Activated CD8-positive, alpha-beta T cell treated with anti-CD3 and anti-CD28 coated beads for 36 hours (primary cell): ENCODE measurements at regions not wholly inside any gene's neighbourhood (a gene's known extent, or its start where the extent isn't known, plus 50 kb on each side); places are given as distances from the start of the nearest gene placed in this dataset.
"Not testable (repeated sequence)": the region's sequence is repeated elsewhere in the genome, so short reads cannot be mapped to it uniquely, and the experiment has no call there.

Source experiments
- ATAC-seq: fragments of 200-7000 bp; cut with Tn5 transposase; one replicate; pipeline ENCODE4 v1.10.0; 2021; ENCODE audit warnings: mild to moderate bottlenecking, moderate library complexity
- CTCF ChIA-PET: fragments of 350-600 bp; sonication (Branson Sonifier 250); formaldehyde crosslinking; loops from one replicate; lab custom pipeline; 2021; ENCODE audit warnings: antibody characterized with exemption; lab: Charles Lee
- POLR2A ChIA-PET: fragments of 350-600 bp; sonication (Branson Sonifier 250); formaldehyde crosslinking; loops from one replicate; lab custom pipeline; 2021; ENCODE audit warnings: antibody characterized with exemption; lab: Charles Lee
- DNase-seq: peaks from one replicate; pipeline ENCODE4 v3.0.0-alpha.2; 2020
- H3K27ac Mint-ChIP-seq: one replicate; pipeline ENCODE4 v1.8.0; 2021; ENCODE audit warnings: mild to moderate bottlenecking, mixed read lengths
- H3K27me3 Mint-ChIP-seq: one replicate; pipeline ENCODE4 v1.8.0; 2021; ENCODE audit warnings: mixed read lengths
- H3K36me3 Mint-ChIP-seq: one replicate; pipeline ENCODE4 v1.8.0; 2021; ENCODE audit warnings: low read depth, mixed read lengths
- H3K4me1 Mint-ChIP-seq: one replicate; pipeline ENCODE4 v1.8.0; 2021; ENCODE audit warnings: low read depth, mixed read lengths
- H3K4me3 Mint-ChIP-seq: one replicate; pipeline ENCODE4 v1.8.0; 2021; ENCODE audit warnings: mild to moderate bottlenecking, moderate library complexity, mixed read lengths
- H3K9me3 Mint-ChIP-seq: one replicate; pipeline ENCODE4 v1.8.0; 2021; ENCODE audit warnings: mixed read lengths
- intact Hi-C: fragments of 100-400 bp; cut with micrococcal nuclease; formaldehyde crosslinking; loops from one replicate; pipeline ENCODE4 v1.10.0; 2022
- TF ChIP-seq, protein P1 (sequence below): fragments of 200-600 bp; IDR thresholded peaks from one replicate; pipeline ENCODE4 v1.8.0; 2022; ENCODE audit warnings: antibody characterized with exemption, mild to moderate bottlenecking

DNA sequence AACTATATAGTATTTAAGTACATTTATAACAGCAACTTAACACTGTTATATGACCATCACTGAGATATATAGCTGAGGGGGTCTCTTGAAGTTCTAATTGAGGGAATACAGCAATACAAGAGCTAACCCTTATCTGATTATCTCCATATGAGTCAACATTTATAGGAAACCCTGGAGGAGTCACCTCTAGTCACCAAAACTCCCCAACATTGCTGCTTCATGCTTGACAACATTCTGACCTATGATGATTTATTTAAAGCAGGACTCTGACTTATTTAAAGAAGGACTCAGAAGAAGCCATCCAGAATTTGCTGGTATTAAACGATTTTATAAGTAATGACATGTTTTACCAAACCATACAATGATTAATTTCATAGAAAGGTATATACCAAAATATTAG, 182.6 kb upstream of the NOX3 start:
- Mint-ChIP-seq H3K36me3 (no peaks in the 10 kb centered on the region), H3K9me3 (peaks cover 3% of the 10 kb centered on the region), H3K27me3 (no peaks in the 10 kb centered on the region), H3K4me3 (no peak overlapping the region), H3K4me1 (no peaks in the 10 kb centered on the region), H3K27ac (no peak overlapping the region)
- ATAC-seq: no peak
- intact Hi-C loops: no loop called here
- TF ChIP-seq, protein P1, sequence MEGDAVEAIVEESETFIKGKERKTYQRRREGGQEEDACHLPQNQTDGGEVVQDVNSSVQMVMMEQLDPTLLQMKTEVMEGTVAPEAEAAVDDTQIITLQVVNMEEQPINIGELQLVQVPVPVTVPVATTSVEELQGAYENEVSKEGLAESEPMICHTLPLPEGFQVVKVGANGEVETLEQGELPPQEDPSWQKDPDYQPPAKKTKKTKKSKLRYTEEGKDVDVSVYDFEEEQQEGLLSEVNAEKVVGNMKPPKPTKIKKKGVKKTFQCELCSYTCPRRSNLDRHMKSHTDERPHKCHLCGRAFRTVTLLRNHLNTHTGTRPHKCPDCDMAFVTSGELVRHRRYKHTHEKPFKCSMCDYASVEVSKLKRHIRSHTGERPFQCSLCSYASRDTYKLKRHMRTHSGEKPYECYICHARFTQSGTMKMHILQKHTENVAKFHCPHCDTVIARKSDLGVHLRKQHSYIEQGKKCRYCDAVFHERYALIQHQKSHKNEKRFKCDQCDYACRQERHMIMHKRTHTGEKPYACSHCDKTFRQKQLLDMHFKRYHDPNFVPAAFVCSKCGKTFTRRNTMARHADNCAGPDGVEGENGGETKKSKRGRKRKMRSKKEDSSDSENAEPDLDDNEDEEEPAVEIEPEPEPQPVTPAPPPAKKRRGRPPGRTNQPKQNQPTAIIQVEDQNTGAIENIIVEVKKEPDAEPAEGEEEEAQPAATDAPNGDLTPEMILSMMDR: no peak
- no peak for DNase-seq
- POLR2A ChIA-PET: interaction anchor here (0.6 kb wide), 1 partner anchor 1402 kb away, joined by 5 read pairs; no protein-coding TSS in a partner anchor
- CTCF ChIA-PET: no interaction called here

GRCh38 chr6:155635416-155635815, 179.8 kb upstream of the NOX3 start:
- H3K27me3 Mint-ChIP-seq: peaks cover 2% of the 10 kb centered on the region
- ATAC-seq: no peak
- TF ChIP-seq, protein P1: no peak
- ChIA-PET CTCF (no interaction called here), POLR2A (no interaction called here)
- DNase-seq: no peak
- H3K4me3 Mint-ChIP-seq: no peak overlapping the region
- H3K36me3 Mint-ChIP-seq: no peaks in the 10 kb centered on the region
- H3K4me1 Mint-ChIP-seq: no peaks in the 10 kb centered on the region
- no peaks in the 10 kb centered on the region for H3K9me3 Mint-ChIP-seq
- no peak overlapping the region for H3K27ac Mint-ChIP-seq
- intact Hi-C loops: no loop called here

DNA sequence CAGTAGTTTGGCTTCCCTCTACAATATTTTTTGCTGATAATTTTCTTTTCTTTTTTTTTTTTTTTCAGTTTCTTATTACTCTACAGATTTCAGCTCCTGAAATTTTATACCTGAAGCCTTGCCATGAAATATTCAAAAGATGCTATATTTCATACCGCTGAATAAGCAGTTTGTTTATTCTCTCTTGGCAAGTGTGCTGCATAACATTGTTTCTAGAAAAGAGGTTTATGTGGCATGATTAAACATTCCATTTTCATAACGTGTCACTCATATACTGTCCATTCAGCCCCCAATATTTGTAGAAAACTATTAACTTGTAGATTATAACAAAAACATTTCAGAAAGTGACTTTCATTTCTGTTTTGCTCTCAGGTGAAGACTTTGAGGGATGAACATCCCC, 174.4 kb upstream of the NOX3 start:
- H3K27ac Mint-ChIP-seq: no peak overlapping the region
- H3K4me3 Mint-ChIP-seq: no peak overlapping the region
- ChIA-PET POLR2A (no interaction called here), CTCF (no interaction called here)
- intact Hi-C loops: no loop called here
- no peaks in the 10 kb centered on the region for H3K9me3 Mint-ChIP-seq
- no peaks in the 10 kb centered on the region for H3K36me3 Mint-ChIP-seq
- H3K4me1 Mint-ChIP-seq: peaks cover 6% of the 10 kb centered on the region
- DNase-seq (no peak), ATAC-seq (no peak)
- H3K27me3 Mint-ChIP-seq: peaks cover 2% of the 10 kb centered on the region
- TF ChIP-seq, protein P1: no peak

DNA sequence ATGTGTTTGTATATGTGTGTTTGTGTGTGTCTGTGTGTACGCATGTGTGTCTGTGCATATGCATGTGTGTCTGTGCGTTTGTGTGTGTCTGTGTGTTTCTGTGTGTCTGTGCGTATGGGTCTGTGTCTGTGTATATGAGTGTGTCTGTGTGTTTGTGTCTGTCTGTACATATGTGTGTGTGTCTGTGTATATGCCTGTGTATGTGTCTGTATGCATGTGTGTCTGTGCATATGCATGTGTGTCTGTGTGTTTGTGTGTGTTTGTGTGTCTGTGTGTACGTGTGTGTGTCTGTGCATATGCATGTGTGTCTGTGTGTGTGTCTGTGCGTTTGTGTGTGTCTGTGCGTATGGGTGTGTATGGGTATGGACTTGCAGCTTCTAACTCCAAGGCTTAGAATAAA, 174.0 kb upstream of the NOX3 start:
- CTCF ChIA-PET: no interaction called here
- intact Hi-C loops: no loop called here

GRCh38 chr6:155628306-155628705, 172.7 kb upstream of the NOX3 start:
- peak; percentile 93 for ATAC-seq
- TF ChIP-seq, protein P1: no peak
- Mint-ChIP-seq H3K4me3 (no peak overlapping the region), H3K4me1 (peaks cover 6% of the 10 kb centered on the region), H3K9me3 (no peaks in the 10 kb centered on the region), H3K36me3 (no peaks in the 10 kb centered on the region), H3K27me3 (peaks cover 2% of the 10 kb centered on the region), H3K27ac (peak overlapping the region; percentile 3)
- intact Hi-C loops: no loop called here
- ChIA-PET POLR2A (no interaction called here), CTCF (interaction anchor here (1.0 kb wide), 1 partner anchor 9 kb away, joined by 3 read pairs; no protein-coding TSS in a partner anchor)
- peak; percentile 74 for DNase-seq

More for the DNA sequence above, 174.0 kb upstream of the NOX3 start:
- Mint-ChIP-seq H3K27me3 (peaks cover 2% of the 10 kb centered on the region), H3K36me3 (no peaks in the 10 kb centered on the region), H3K9me3 (no peaks in the 10 kb centered on the region), H3K4me1 (peaks cover 6% of the 10 kb centered on the region), H3K27ac (no peak overlapping the region), H3K4me3 (no peak overlapping the region)
- POLR2A ChIA-PET: no interaction called here
- ATAC-seq: no peak
- TF ChIP-seq, protein P1: no peak
- no peak for DNase-seq

DNA sequence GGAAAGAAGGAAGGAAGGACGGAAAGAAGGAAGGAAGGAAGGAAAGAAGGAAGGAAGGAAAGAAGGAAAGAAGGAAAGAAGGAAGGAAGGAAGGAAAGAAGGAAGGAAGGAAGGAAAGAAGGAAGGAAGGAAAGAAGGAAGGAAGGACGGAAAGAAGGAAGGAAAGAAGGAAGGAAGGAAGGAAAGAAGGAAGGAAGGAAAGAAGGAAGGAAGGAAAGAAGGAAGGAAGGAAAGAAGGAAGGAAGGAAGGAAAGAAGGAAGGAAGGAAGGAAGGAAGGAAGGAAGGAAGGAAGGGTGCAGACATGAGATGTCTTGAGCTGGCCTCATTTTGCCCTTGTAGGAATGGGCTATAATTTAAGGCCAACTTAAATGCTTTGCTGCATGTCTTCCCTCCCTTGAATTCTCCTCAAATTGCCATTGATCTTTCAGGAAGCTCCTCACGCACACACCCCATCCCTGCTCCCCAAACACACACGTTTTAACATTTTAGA, 172.1 kb upstream of the NOX3 start:
- ATAC-seq, H3K4me3 Mint-ChIP-seq, H3K27me3 Mint-ChIP-seq, intact Hi-C loops, CTCF ChIA-PET, H3K36me3 Mint-ChIP-seq, H3K9me3 Mint-ChIP-seq, H3K4me1 Mint-ChIP-seq, DNase-seq, POLR2A ChIA-PET: not testable (repeated sequence)
- H3K27ac Mint-ChIP-seq: peak overlapping the region; percentile 53
